Body of pancreas (tissue), 4 donors: ENCODE measurements at regions not wholly inside any gene's neighbourhood (a gene's known extent, or its start where the extent isn't known, plus 50 kb on each side); places are given as distances from the start of the nearest gene placed in this dataset.
A peak's percentile ranks its signal among the peaks of the same experiment; 100 is the strongest.

ENCODE experiments used
- ATAC-seq: fragments of 150-250 bp; one replicate; pipeline ENCODE4 v1.9.1; 2016
- DNase-seq, 4 donors: peaks; one replicate each; pipeline ENCODE4 v3.0.0-alpha.2; 2019
- H3K27ac ChIP-seq, 4 donors: fragments of 200-600 bp; sonication (generic); 1 replicate in 3 of 4; 2 replicates in 1 of 4; pipeline versions ENCODE4 v1.5.1 to v1.6.1; 2016 to 2019; ENCODE audit warnings: mild to moderate bottlenecking in 1 of 4, mixed read lengths in 1 of 4, moderate library complexity in 1 of 4
- H3K27me3 ChIP-seq, 2 donors: fragments of 200-600 bp; sonication (generic); one replicate each; pipeline ENCODE4 v1.6.0; 2016; ENCODE audit warnings: mild to moderate bottlenecking in 1 of 2
- H3K36me3 ChIP-seq, 2 donors: fragments of 200-600 bp; sonication (generic); replicated peaks in 1 of 2; 2 replicates each; pipeline ENCODE4 v1.5.1; 2016; ENCODE audit warnings: low read depth in 2 of 2; ENCODE audit not compliant: insufficient read depth in 1 of 2
- H3K4me1 ChIP-seq: fragments of 200-600 bp; sonication (generic); one replicate; pipeline ENCODE4 v1.6.0; 2016
- H3K4me3 ChIP-seq, 2 donors: fragments of 200-600 bp; sonication (generic); 1 replicate in 1 of 2; 2 replicates in 1 of 2; pipeline ENCODE4 v1.5.1; 2016 to 2019
- H3K9me3 ChIP-seq, 3 donors: fragments of 200-600 bp; sonication (generic); 1 replicate in 2 of 3; 2 replicates in 1 of 3; pipeline ENCODE4 v1.5.1; 2016
- CTCF ChIP-seq, 7 experiments: fragments of 450-650 bp in 4 of 7; fragments of 200-600 bp in 3 of 7; sonication (generic) in 3 of 7; IDR thresholded peaks; one replicate each; pipeline ENCODE4 v1.5.1; 2016 to 2019; ENCODE audit warnings: antibody characterized with exemption in 7 of 7
- POLR2A ChIP-seq, 3 donors: fragments of 450-650 bp; IDR thresholded peaks; one replicate each; pipeline ENCODE4 v1.6.1; 2016; ENCODE audit warnings: antibody characterized with exemption in 3 of 3, mild to moderate bottlenecking in 2 of 3
- WGBS, 2 donors: methylation state at CpG; one replicate each; pipeline ENCODE4 v1.1.5; 2017; 5-methylcytosine and 5-hydroxymethylcytosine counted together
- intact Hi-C: fragments of 100-400 bp; cut with DNase I; formaldehyde crosslinking; loops from one replicate; pipeline ENCODE4 v1.15.1; 2023

- H3K27ac ChIP-seq = peak overlapping the region in 2 of 4 donors; percentile 41 to 61
- TF ChIP-seq POLR2A (IDR thresholded peaks at IDR 0.05) = no peak
- peak; percentile 94 to 99 (median 98) for TF ChIP-seq CTCF (IDR thresholded peaks at IDR 0.05)
- ATAC-seq (peak; percentile 90), DNase-seq (peak; percentile 82 to 88 (median 86))
- no peak overlapping the region for H3K4me3 ChIP-seq
- no peaks in the 10 kb centered on the region for H3K9me3 ChIP-seq
- H3K27me3 ChIP-seq = no peaks in the 10 kb centered on the region
- intact Hi-C loops = loop anchor here (5.0 kb wide), 1 partner anchor 286 kb away; no protein-coding TSS in a partner anchor
- H3K36me3 ChIP-seq = no peaks in the 10 kb centered on the region
- peaks cover 22% of the 10 kb centered on the region for H3K4me1 ChIP-seq
- WGBS, 2 donors = 13 to 19% methylated on average over 8 to 11 of the region's 11 CpGs
Measured at GRCh38 chr7:106176414-106177299, 64.5 kb upstream of the SYPL1 start.

GRCh38 chr7:106175507-106175906, 63.4 kb upstream of the SYPL1 start:
- WGBS, 2 donors = 30 to 38% methylated on average over 1 of the region's 1 CpG
- intact Hi-C loops = loop anchor here (5.0 kb wide), 1 partner anchor 287 kb away; no protein-coding TSS in a partner anchor
- no peaks in the 10 kb centered on the region for H3K27me3 ChIP-seq
- H3K36me3 ChIP-seq = no peaks in the 10 kb centered on the region
- no peak overlapping the region for H3K4me3 ChIP-seq
- no peak for TF ChIP-seq CTCF (IDR thresholded peaks at IDR 0.05)
- no peak for TF ChIP-seq POLR2A (IDR thresholded peaks at IDR 0.05)
- H3K27ac ChIP-seq = no peak overlapping the region
- no peaks in the 10 kb centered on the region for H3K9me3 ChIP-seq
- H3K4me1 ChIP-seq = peaks cover 22% of the 10 kb centered on the region
- ATAC-seq = no peak
- DNase-seq = no peak

GRCh38 chr7:106170651-106171050, 58.5 kb upstream of the SYPL1 start:
- ATAC-seq = no peak
- intact Hi-C loops = no loop called here
- H3K9me3 ChIP-seq = no peaks in the 10 kb centered on the region
- no peaks in the 10 kb centered on the region for H3K36me3 ChIP-seq
- WGBS, 2 donors = 86 to 87% methylated on average over 5 of the region's 5 CpGs
- H3K4me3 ChIP-seq = no peak overlapping the region
- no peak for TF ChIP-seq CTCF (IDR thresholded peaks at IDR 0.05)
- TF ChIP-seq POLR2A (IDR thresholded peaks at IDR 0.05) = no peak
- H3K4me1 ChIP-seq = no peaks in the 10 kb centered on the region
- H3K27ac ChIP-seq = no peak overlapping the region
- DNase-seq = no peak
- H3K27me3 ChIP-seq = no peaks in the 10 kb centered on the region

GRCh38 chr7:106169821-106170610, 57.9 kb upstream of the SYPL1 start:
- Histone ChIP-seq H3K27ac (no peak overlapping the region), H3K4me3 (no peak overlapping the region), H3K4me1 (no peaks in the 10 kb centered on the region), H3K9me3 (no peaks in the 10 kb centered on the region), H3K27me3 (no peaks in the 10 kb centered on the region), H3K36me3 (no peaks in the 10 kb centered on the region)
- DNase-seq = no peak
- 52 to 60% methylated on average over 3 of the region's 3 CpGs for WGBS, 2 donors
- intact Hi-C loops = no loop called here
- TF ChIP-seq POLR2A (IDR thresholded peaks at IDR 0.05) = no peak
- TF ChIP-seq CTCF (IDR thresholded peaks at IDR 0.05) = no peak
- no peak for ATAC-seq
